Tibial nerve (tissue), 4 donors: ENCODE measurements at regions not wholly inside any gene's neighbourhood (a gene's known extent, or its start where the extent isn't known, plus 50 kb on each side); places are given as distances from the start of the nearest gene placed in this dataset.

ENCODE experiments used
- DNase-seq, 2 donors: peaks; one replicate each; pipeline ENCODE4 v3.0.0-alpha.2; 2019; ENCODE audit warnings: low spot score in 2 of 2
- H3K27ac ChIP-seq, 4 donors: fragments of 200-600 bp; sonication (generic) in 3 of 4; one replicate each; pipeline ENCODE4 v1.5.1; 2017 to 2019; ENCODE audit warnings: mild to moderate bottlenecking in 1 of 4
- H3K27me3 ChIP-seq, 2 donors: fragments of 200-600 bp; sonication (generic) in 1 of 2; one replicate each; pipeline versions ENCODE4 v1.5.1 to v1.6.0; 2017 to 2019
- H3K36me3 ChIP-seq, 3 donors: fragments of 200-600 bp; sonication (generic); one replicate each; pipeline ENCODE4 v1.5.1; 2018 to 2019
- H3K4me1 ChIP-seq, 4 donors: fragments of 200-600 bp; sonication (generic) in 3 of 4; one replicate each; pipeline ENCODE4 v1.5.1; 2017 to 2019
- H3K4me3 ChIP-seq, 4 donors: fragments of 200-600 bp; sonication (generic) in 3 of 4; one replicate each; pipeline ENCODE4 v1.5.1; 2017 to 2019; ENCODE audit warnings: mild to moderate bottlenecking in 1 of 4, moderate library complexity in 1 of 4
- H3K9me3 ChIP-seq, 4 donors: fragments of 200-600 bp; sonication (generic) in 3 of 4; one replicate each; pipeline ENCODE4 v1.5.1; 2017 to 2019
- CTCF ChIP-seq, 5 experiments: fragments of 200-600 bp in 3 of 5; fragments of 450-650 bp in 2 of 5; sonication (generic) in 3 of 5; IDR thresholded peaks; one replicate each; pipeline ENCODE4 v1.5.1; 2016 to 2019; ENCODE audit warnings: antibody characterized with exemption in 5 of 5, mild to moderate bottlenecking in 3 of 5, moderate library complexity in 2 of 5
- EP300 ChIP-seq, 2 donors: sonication (generic); formaldehyde crosslinking; IDR thresholded peaks; one replicate each; pipeline ENCODE4 v1.6.1; 2017; ENCODE audit warnings: antibody characterized with exemption in 2 of 2, mild to moderate bottlenecking in 1 of 2
- POLR2A ChIP-seq, 2 donors: fragments of 450-650 bp; IDR thresholded peaks; one replicate each; pipeline ENCODE4 v1.6.1; 2017; ENCODE audit warnings: antibody characterized with exemption in 2 of 2, mild to moderate bottlenecking in 2 of 2, moderate library complexity in 2 of 2
- WGBS, 2 donors: methylation state at CpG; one replicate each; pipeline ENCODE4 v1.1.5; 2018; 5-methylcytosine and 5-hydroxymethylcytosine counted together

GRCh38 chr21:17730782-17731181, 88.4 kb downstream of the C21orf91 start:
- no peaks in the 10 kb centered on the region for H3K27me3 ChIP-seq
- H3K4me1 ChIP-seq = peaks cover 0 to 6% (median 0%) of the 10 kb centered on the region in 4 donors
- 56 to 74% methylated on average over 1 of the region's 1 CpG for WGBS, 2 donors
- H3K4me3 ChIP-seq = no peak overlapping the region
- no peaks in the 10 kb centered on the region for H3K36me3 ChIP-seq
- no peak overlapping the region for H3K27ac ChIP-seq
- no peak for TF ChIP-seq CTCF (IDR thresholded peaks at IDR 0.05)
- no peak for TF ChIP-seq EP300 (IDR thresholded peaks at IDR 0.05)
- no peak for TF ChIP-seq POLR2A (IDR thresholded peaks at IDR 0.05)
- no peak for DNase-seq
- H3K9me3 ChIP-seq = no peaks in the 10 kb centered on the region

GRCh38 chr21:17729455-17729854, 89.7 kb downstream of the C21orf91 start:
- TF ChIP-seq CTCF (IDR thresholded peaks at IDR 0.05) (no peak), POLR2A (IDR thresholded peaks at IDR 0.05) (no peak), EP300 (IDR thresholded peaks at IDR 0.05) (no peak)
- Histone ChIP-seq H3K27me3 (no peaks in the 10 kb centered on the region), H3K4me1 (peaks cover 0 to 6% (median 0%) of the 10 kb centered on the region in 4 donors), H3K27ac (no peak overlapping the region), H3K9me3 (no peaks in the 10 kb centered on the region), H3K4me3 (no peak overlapping the region), H3K36me3 (no peaks in the 10 kb centered on the region)
- DNase-seq = no peak
- 83 to 88% methylated on average over 2 of the region's 2 CpGs for WGBS, 2 donors

- Histone ChIP-seq H3K27ac (no peak overlapping the region), H3K4me3 (no peak overlapping the region), H3K4me1 (peaks cover 0 to 6% (median 0%) of the 10 kb centered on the region in 4 donors), H3K36me3 (no peaks in the 10 kb centered on the region), H3K27me3 (no peaks in the 10 kb centered on the region), H3K9me3 (no peaks in the 10 kb centered on the region)
- no peak for DNase-seq
- TF ChIP-seq CTCF (IDR thresholded peaks at IDR 0.05) (no peak), POLR2A (IDR thresholded peaks at IDR 0.05) (no peak)
- WGBS, 2 donors = 76 to 87% methylated on average over 6 of the region's 6 CpGs
These were observed 91.8 kb downstream of the C21orf91 start for GRCh38 chr21:17727361-17727760.

- peaks cover 0 to 6% (median 0%) of the 10 kb centered on the region in 4 donors for H3K4me1 ChIP-seq
- H3K36me3 ChIP-seq = no peaks in the 10 kb centered on the region
- 86 to 92% methylated on average over 8 of the region's 8 CpGs for WGBS, 2 donors
These were observed 92.9 kb downstream of the C21orf91 start for GRCh38 chr21:17726047-17726829.

More at GRCh38 chr21:17726047-17726829, 92.9 kb downstream of the C21orf91 start:
- Histone ChIP-seq H3K9me3 (no peaks in the 10 kb centered on the region), H3K27ac (no peak overlapping the region), H3K27me3 (no peaks in the 10 kb centered on the region), H3K4me3 (no peak overlapping the region)
- TF ChIP-seq EP300 (IDR thresholded peaks at IDR 0.05) (no peak), CTCF (IDR thresholded peaks at IDR 0.05) (no peak), POLR2A (IDR thresholded peaks at IDR 0.05) (no peak)
- no peak for DNase-seq
